ENCODE measurements at regions not wholly inside any gene's neighbourhood (a gene's known extent, or its start where the extent isn't known, plus 50 kb on each side); places are given as distances from the start of the nearest gene placed in this dataset.

- H3K9ac ChIP-seq (ENCODE audit: low read length), result no peak overlapping the region
- no peaks in the 10 kb centered on the region for H3K4me1 ChIP-seq (ENCODE audit: control insufficient read depth in 2 of 2, insufficient read depth in 2 of 2, low read length in 2 of 2)
- intact Hi-C loops (cut with micrococcal nuclease), result no loop called here
- H3K79me2 ChIP-seq (ENCODE audit: control insufficient read depth, insufficient read depth, low read length), result no peaks in the 10 kb centered on the region
- H3K9me3 ChIP-seq (ENCODE audit: control extremely low read depth in 1 of 3, control insufficient read depth in 2 of 3, insufficient read depth in 1 of 3, low read length in 2 of 3), result no peaks in the 10 kb centered on the region
- H3K4me2 ChIP-seq (replicated peaks; ENCODE audit: low read depth, low read length, poor library complexity, severe bottlenecking), result no peak overlapping the region
- Mint-ChIP-seq H3K9me3 (ENCODE audit: insufficient read depth) (no peaks in the 10 kb centered on the region), H3K4me1 (no peaks in the 10 kb centered on the region), H3K27ac (no peak overlapping the region), H3K4me3 (no peak overlapping the region), H3K27me3 (no peaks in the 10 kb centered on the region)
- 100% methylated on average over 1 of the region's 1 CpG for WGBS (ENCODE audit: insufficient coverage)
- H4K20me1 ChIP-seq (ENCODE audit: control insufficient read depth, insufficient read depth, low read length, poor library complexity, severe bottlenecking), result no peaks in the 10 kb centered on the region
- H3K36me3 ChIP-seq (replicated peaks in 1 of 2; ENCODE audit: control extremely low read depth in 1 of 2, control insufficient read depth in 1 of 2, extremely low read depth in 1 of 2, insufficient read depth in 2 of 2, low read length in 1 of 2), result no peaks in the 10 kb centered on the region
- H3K27ac ChIP-seq (ENCODE audit: low read length in 2 of 2), result no peak overlapping the region
- no peak overlapping the region for H2AFZ ChIP-seq (ENCODE audit: insufficient read depth, low read depth, low read length, poor library complexity, severe bottlenecking)
- H3K4me3 ChIP-seq (ENCODE audit: control extremely low read depth in 1 of 5, extremely low read depth in 1 of 5, insufficient read depth in 1 of 5, low read depth in 2 of 5, low read length in 4 of 5), result no peak overlapping the region
- no peak for DNase-seq
- ChIA-PET POLR2A (no interaction called here), CTCF (no interaction called here)
- H3K27me3 ChIP-seq (replicated peaks in 1 of 4; ENCODE audit: control extremely low read depth in 1 of 4, control insufficient read depth in 3 of 4, insufficient read depth in 4 of 4, low read length in 3 of 4), result no peaks in the 10 kb centered on the region
- ATAC-seq (ENCODE audit: low read depth), result no peak
- TF ChIP-seq CTCF (IDR thresholded peaks at IDR 0.05), result no peak
- no peak for TF ChIP-seq EZH2 (IDR thresholded peaks at IDR 0.05; ENCODE audit: borderline replicate concordance, insufficient read depth, low read depth, low read length, poor library complexity, severe bottlenecking)
Measured at GRCh38 chr12:87246726-87247125, 782.5 kb downstream of the C12orf50 start.

DNA sequence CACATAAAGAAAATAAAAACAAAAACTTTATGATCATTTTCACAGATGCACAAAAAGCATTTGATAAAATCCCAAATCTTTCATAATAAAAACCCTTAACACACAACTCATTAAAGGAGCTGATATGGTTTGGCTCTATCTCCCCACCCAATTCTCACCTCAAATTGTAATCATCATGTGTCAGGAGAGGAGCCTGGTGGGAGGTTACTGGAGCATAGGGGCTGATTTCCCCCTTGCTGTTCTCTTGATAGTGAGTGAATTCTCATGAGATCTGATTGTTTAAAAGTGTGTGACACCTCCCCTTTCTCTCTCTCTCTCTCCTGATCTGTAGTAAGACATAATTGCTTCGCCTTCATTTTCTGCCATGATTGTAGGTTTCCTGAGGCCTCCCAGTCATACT is 790.7 kb downstream of the C12orf50 start:
- no peaks in the 10 kb centered on the region for H3K36me3 ChIP-seq (replicated peaks in 1 of 2; ENCODE audit: control extremely low read depth in 1 of 2, control insufficient read depth in 1 of 2, extremely low read depth in 1 of 2, insufficient read depth in 2 of 2, low read length in 1 of 2)
- Mint-ChIP-seq H3K4me1 (no peaks in the 10 kb centered on the region), H3K4me3 (no peak overlapping the region), H3K27ac (no peak overlapping the region), H3K27me3 (no peaks in the 10 kb centered on the region), H3K9me3 (ENCODE audit: insufficient read depth) (no peaks in the 10 kb centered on the region)
- ATAC-seq (ENCODE audit: low read depth) (no peak), DNase-seq (no peak)
- no peak overlapping the region for H3K27ac ChIP-seq (ENCODE audit: low read length in 2 of 2)
- H2AFZ ChIP-seq (ENCODE audit: insufficient read depth, low read depth, low read length, poor library complexity, severe bottlenecking), result no peak overlapping the region
- no peak overlapping the region for H3K4me3 ChIP-seq (ENCODE audit: control extremely low read depth in 1 of 5, extremely low read depth in 1 of 5, insufficient read depth in 1 of 5, low read depth in 2 of 5, low read length in 4 of 5)
- no peak overlapping the region for H3K9ac ChIP-seq (ENCODE audit: low read length)
- WGBS (ENCODE audit: insufficient coverage), result no CpG with 5 or more reads among the region's 1 CpG
- intact Hi-C loops (cut with micrococcal nuclease), result no loop called here
- no peak overlapping the region for H3K4me2 ChIP-seq (replicated peaks; ENCODE audit: low read depth, low read length, poor library complexity, severe bottlenecking)
- ChIA-PET POLR2A (no interaction called here), CTCF (no interaction called here)
- no peaks in the 10 kb centered on the region for H3K4me1 ChIP-seq (ENCODE audit: control insufficient read depth in 2 of 2, insufficient read depth in 2 of 2, low read length in 2 of 2)
- H3K79me2 ChIP-seq (ENCODE audit: control insufficient read depth, insufficient read depth, low read length), result no peaks in the 10 kb centered on the region
- H4K20me1 ChIP-seq (ENCODE audit: control insufficient read depth, insufficient read depth, low read length, poor library complexity, severe bottlenecking), result no peaks in the 10 kb centered on the region
- TF ChIP-seq EZH2 (IDR thresholded peaks at IDR 0.05; ENCODE audit: borderline replicate concordance, insufficient read depth, low read depth, low read length, poor library complexity, severe bottlenecking) (no peak), CTCF (IDR thresholded peaks at IDR 0.05) (no peak)
- no peaks in the 10 kb centered on the region for H3K9me3 ChIP-seq (ENCODE audit: control extremely low read depth in 1 of 3, control insufficient read depth in 2 of 3, insufficient read depth in 1 of 3, low read length in 2 of 3)
- no peaks in the 10 kb centered on the region for H3K27me3 ChIP-seq (replicated peaks in 1 of 4; ENCODE audit: control extremely low read depth in 1 of 4, control insufficient read depth in 3 of 4, insufficient read depth in 4 of 4, low read length in 3 of 4)

Measured in B cell (primary cell).